VCaP (cell line): ENCODE measurements at regions not wholly inside any gene's neighbourhood (a gene's known extent, or its start where the extent isn't known, plus 50 kb on each side); places are given as distances from the start of the nearest gene placed in this dataset.
A peak's percentile ranks its signal among the peaks of the same experiment; 100 is the strongest.

Experiments used
- H3K27ac ChIP-seq: fragments of 450-650 bp; 2 replicates; pipeline ENCODE4 v1.5.1; 2017
- TF ChIP-seq, protein P1 (sequence below): fragments of 450-650 bp; conservative IDR thresholded peaks from 2 replicates; pipeline ENCODE4 v1.5.1; 2017; ENCODE audit warnings: mild to moderate bottlenecking, moderate library complexity

DNA sequence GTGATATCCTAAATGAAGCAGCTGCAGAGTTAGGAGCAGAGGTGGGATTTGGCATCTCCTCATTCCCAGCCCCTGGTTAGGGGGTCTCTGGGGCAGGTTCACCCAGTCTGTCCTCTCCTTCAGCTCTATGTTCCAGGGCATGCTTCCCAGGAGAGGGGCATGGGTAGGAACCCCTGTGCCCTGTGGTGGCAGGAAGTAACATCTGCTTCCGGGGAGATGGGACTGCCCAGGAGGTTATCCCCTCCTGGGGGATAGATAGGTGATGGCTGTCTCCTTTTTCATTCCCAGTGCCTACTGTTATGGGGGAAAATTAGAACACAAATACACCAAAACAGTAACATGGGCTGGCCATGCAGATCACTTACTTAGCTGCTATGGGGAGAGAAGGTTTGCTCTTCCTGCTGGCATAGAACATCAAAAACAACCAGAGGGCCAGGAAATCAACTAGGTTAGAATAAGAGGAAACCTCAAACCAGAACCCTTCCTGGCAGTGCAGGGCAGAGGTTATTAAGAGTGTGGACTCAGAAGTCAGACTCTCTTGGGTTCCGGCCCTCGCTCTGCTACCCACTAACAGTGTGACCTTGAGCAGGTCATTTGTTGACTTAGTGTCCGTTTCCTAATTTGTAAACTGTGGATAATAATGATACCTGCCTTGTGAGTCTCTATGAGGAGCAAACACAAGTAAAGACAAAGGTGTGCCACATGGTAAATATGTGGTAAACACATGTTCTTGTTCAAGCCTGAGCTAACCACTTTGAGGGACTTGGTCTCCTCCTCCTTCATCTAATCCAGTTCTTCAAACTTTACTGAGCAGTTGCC lies 157.8 kb upstream of the JUN start:
- H3K27ac ChIP-seq, result peak overlapping the region; percentile 94

DNA sequence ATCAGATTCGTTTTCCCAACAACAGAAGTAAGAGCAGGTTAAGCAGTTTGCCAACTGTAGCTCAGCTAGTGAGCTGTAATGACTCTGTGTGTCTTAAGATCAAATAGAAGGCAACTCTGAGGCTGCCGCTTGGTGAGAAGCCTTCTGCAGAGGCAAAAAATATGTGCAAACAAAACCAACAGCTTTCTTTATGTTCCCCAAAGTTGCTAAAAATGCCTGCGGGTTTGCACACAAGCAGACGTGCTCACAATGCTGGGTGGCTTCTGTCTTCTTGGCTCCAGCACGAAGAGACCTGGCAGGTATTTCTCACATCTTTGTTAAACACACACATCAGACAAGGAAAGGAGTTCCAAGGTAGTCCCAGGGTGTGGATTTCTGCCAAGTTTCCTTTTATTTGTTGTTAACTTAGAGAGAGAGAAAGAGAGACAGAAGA lies 158.9 kb upstream of the JUN start:
- H3K27ac ChIP-seq, result peak overlapping the region; percentile 94
- TF ChIP-seq, protein P1, sequence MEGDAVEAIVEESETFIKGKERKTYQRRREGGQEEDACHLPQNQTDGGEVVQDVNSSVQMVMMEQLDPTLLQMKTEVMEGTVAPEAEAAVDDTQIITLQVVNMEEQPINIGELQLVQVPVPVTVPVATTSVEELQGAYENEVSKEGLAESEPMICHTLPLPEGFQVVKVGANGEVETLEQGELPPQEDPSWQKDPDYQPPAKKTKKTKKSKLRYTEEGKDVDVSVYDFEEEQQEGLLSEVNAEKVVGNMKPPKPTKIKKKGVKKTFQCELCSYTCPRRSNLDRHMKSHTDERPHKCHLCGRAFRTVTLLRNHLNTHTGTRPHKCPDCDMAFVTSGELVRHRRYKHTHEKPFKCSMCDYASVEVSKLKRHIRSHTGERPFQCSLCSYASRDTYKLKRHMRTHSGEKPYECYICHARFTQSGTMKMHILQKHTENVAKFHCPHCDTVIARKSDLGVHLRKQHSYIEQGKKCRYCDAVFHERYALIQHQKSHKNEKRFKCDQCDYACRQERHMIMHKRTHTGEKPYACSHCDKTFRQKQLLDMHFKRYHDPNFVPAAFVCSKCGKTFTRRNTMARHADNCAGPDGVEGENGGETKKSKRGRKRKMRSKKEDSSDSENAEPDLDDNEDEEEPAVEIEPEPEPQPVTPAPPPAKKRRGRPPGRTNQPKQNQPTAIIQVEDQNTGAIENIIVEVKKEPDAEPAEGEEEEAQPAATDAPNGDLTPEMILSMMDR, result no peak

More for the DNA sequence above, 157.8 kb upstream of the JUN start:
- TF ChIP-seq, protein P1, result no peak

DNA sequence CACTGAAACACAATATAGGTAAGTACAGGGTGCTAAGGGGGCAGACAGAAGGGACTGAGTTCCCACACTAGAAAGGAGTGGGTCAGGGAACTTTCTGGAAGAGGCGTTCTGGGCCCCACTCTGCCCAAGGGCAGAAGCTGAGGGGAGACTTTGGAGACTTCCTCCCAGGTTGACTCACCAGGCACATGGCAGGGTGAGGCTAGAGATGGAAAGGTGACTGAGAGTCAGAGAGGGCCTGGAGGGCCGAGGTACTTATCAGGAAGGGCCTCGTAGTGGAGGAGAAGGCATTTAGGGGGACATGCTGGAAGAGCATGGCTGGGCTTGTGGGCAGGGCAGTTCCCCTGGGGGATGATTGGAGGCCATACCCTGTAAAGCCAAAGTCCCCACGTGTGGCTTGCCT lies 159.9 kb upstream of the JUN start:
- TF ChIP-seq, protein P1, result no peak

DNA sequence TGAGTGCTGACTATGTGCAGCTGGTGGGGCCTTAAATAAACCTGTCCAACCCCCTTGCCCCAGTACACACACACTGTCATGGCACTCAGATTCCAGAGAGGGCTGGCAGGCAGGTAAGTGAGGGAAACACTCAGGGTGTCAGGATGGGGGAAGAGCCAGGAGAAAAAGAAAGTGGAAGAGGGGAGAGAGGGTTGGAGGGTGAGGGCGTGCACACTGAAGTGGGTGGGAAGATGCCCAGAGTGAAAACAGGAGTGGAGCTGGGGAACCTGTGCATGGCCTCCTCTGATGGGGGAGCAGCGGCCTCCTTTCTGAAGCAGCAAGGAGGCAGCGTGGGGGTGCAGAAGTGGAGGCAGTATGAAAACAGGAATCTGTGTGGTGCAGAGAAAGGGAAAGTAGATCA lies 160.6 kb upstream of the JUN start:
- H3K27ac ChIP-seq, result peak overlapping the region; percentile 94
- TF ChIP-seq, protein P1, result no peak

More for the DNA sequence above, 159.9 kb upstream of the JUN start:
- H3K27ac ChIP-seq, result peak overlapping the region; percentile 94

DNA sequence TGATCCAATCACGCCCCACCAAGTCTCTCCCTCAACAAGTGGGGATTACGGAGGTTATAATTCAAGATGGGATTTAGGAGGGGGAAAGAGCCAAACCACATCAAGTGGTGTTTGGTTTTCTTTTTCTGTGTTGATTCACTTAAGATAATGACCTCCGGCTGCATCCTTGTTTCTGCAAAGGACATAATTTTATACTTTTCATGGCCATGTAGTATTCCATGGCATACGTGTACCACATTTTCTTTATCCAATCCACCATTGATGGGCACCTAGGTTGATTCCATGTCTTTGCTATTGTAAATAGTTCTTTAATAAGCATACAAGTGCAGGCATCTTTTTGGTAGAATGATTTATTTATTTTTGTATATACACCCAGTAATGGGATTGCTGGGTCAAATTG lies 162.5 kb upstream of the JUN start:
- H3K27ac ChIP-seq, result no peak overlapping the region
- TF ChIP-seq, protein P1, result no peak

DNA sequence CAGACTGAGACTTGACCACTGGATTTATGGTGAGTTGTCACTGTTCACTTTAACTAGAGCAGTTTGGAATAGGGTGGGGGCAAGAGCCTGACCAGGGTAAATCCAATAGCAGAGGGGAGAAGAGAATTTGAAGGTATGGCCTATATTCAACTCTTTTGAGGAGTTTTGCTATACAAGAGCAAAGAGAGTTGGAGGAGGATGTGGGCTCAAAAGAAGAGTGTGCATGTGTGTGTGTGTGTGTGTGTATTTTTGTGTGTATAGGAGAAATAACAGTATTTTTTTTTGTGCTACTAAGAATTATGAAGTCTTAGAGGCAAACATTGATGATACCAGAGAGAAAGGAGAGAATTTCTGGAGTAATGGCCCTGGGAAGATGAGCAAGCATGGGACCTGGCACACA lies 164.8 kb upstream of the JUN start:
- TF ChIP-seq, protein P1, result no peak
- H3K27ac ChIP-seq, result no peak overlapping the region

DNA sequence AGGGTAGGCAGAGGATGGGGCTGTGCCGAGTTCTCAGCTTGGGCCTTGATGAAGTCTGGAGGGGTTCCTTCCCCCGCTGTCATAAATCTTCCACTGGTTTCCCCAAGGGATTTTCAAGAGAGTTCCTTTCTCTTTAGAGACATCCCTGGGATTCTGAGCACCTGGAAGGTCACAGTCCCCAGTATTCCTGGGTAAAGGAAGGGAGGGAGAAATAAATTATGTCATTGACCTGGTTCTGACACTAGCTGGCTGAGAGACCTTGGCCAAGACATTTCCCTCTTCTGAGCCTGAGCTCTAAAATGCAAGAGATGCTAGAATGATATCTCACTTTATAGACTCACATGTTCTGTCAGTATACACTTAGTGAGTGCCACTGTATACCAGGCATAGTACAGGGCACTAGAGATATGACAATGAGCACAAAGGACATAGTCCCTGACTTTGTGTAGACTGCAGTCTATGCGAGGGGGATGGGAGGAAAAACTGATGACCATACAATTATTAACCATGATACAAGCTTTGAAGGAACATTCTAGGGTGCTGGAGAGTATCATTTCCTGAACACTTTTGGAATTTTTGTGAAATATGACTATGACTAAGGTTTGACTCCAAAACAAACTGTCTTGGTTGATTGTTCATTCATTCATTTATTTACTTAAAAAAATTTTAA lies 165.8 kb upstream of the JUN start:
- TF ChIP-seq, protein P1, result no peak
- H3K27ac ChIP-seq, result no peak overlapping the region
